ENCODE measurements at regions not wholly inside any gene's neighbourhood (a gene's known extent, or its start where the extent isn't known, plus 50 kb on each side); places are given as distances from the start of the nearest gene placed in this dataset.

DNA sequence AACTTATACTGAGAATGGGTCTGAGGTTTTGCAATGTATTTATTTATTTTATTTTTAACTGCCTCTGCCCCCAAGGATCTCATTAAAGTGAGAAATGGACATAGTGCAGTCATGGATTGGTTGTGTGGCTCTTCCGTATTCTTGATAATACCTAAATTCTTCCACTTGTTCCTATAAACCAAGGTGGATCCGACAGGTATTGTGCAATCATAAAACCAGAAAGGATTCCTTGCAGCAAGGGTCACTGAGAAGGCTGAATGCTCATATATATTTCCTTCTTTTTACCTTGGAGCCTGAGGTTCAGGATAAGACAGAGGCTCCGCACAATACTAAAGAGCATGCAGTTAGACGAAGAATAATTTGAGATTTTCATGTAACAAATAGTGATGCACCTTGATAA, 826.0 kb upstream of the SOX11 start:
- TF ChIP-seq, protein P1, sequence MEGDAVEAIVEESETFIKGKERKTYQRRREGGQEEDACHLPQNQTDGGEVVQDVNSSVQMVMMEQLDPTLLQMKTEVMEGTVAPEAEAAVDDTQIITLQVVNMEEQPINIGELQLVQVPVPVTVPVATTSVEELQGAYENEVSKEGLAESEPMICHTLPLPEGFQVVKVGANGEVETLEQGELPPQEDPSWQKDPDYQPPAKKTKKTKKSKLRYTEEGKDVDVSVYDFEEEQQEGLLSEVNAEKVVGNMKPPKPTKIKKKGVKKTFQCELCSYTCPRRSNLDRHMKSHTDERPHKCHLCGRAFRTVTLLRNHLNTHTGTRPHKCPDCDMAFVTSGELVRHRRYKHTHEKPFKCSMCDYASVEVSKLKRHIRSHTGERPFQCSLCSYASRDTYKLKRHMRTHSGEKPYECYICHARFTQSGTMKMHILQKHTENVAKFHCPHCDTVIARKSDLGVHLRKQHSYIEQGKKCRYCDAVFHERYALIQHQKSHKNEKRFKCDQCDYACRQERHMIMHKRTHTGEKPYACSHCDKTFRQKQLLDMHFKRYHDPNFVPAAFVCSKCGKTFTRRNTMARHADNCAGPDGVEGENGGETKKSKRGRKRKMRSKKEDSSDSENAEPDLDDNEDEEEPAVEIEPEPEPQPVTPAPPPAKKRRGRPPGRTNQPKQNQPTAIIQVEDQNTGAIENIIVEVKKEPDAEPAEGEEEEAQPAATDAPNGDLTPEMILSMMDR (IDR thresholded peaks at IDR 0.05; ENCODE audit: insufficient read depth, low read length, missing control alignments): no peak
- ChIA-PET CTCF (no interaction called here), POLR2A (no interaction called here)
- no peak overlapping the region for H3K4me3 ChIP-seq (ENCODE audit: low read depth, low read length)
- no peak for DNase-seq (ENCODE audit: low read depth, low spot score)

DNA sequence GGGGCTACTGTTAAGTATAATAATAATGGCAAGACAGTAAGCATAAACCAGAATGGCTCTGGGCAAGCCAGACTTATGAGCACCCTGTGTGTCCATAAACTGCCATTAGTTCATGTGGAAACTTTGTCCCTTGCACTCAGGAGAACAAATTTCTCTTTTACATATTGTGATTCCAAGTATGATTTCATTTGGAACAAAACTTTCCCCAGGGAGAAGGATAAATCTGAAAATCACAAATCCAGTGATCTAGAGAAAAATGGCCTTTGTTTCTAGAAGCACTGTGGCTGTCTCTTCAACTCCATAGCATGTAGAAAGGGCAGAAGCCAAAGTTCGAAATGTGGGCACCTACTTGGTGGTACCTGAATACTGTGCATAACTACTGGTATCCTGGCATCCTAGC, 823.7 kb upstream of the SOX11 start:
- TF ChIP-seq, protein P1 (IDR thresholded peaks at IDR 0.05; ENCODE audit: insufficient read depth, low read length, missing control alignments): no peak
- no peak overlapping the region for H3K4me3 ChIP-seq (ENCODE audit: low read depth, low read length)
- ChIA-PET CTCF (no interaction called here), POLR2A (no interaction called here)
- DNase-seq (ENCODE audit: low read depth, low spot score): no peak

DNA sequence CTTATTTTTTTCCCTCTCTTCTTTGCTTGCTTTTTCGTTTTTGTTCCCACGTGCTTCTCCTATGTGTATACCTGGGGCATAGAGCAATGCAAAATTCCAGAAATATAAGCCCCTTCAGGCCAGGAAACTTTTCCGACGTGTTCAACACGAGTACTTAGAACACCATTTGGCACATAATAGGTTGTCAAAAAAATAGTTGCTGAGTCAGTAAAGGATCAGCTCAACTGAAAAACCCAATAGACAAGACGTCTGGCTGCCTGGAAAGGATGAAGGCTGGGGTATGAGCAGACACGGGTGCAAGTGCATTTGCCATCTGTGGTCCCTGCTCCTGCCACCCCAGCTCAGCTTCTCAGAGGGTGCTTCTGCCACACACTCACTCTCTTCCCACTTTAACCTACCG, 823.0 kb upstream of the SOX11 start:
- POLR2A ChIA-PET: no interaction called here
- no peak for DNase-seq (ENCODE audit: low read depth, low spot score)
- CTCF ChIA-PET: no interaction called here
- no peak overlapping the region for H3K4me3 ChIP-seq (ENCODE audit: low read depth, low read length)
- TF ChIP-seq, protein P1 (IDR thresholded peaks at IDR 0.05; ENCODE audit: insufficient read depth, low read length, missing control alignments): no peak

DNA sequence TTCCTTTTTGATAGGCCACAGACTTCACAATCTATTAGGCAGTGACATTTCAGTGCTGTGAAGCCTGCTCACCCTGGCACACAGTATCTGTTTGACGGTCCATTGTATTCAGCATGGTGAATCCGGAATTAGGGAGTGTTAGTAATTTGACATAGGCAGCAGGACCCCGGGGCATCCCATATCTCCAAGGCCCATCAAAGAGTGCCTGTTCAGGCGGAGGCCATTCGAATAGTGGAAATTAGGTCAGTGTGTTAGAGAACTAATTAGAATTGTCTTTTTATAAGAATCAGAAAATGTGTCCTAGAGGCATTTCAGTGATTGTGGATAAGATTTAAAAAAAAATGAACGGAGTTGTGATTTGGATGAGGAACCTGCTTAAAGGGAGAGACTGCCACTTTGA, 818.8 kb upstream of the SOX11 start:
- H3K4me3 ChIP-seq (ENCODE audit: low read depth, low read length): no peak overlapping the region
- no peak for DNase-seq (ENCODE audit: low read depth, low spot score)
- ChIA-PET POLR2A (no interaction called here), CTCF (no interaction called here)
- TF ChIP-seq, protein P1 (IDR thresholded peaks at IDR 0.05; ENCODE audit: insufficient read depth, low read length, missing control alignments): no peak

DNA sequence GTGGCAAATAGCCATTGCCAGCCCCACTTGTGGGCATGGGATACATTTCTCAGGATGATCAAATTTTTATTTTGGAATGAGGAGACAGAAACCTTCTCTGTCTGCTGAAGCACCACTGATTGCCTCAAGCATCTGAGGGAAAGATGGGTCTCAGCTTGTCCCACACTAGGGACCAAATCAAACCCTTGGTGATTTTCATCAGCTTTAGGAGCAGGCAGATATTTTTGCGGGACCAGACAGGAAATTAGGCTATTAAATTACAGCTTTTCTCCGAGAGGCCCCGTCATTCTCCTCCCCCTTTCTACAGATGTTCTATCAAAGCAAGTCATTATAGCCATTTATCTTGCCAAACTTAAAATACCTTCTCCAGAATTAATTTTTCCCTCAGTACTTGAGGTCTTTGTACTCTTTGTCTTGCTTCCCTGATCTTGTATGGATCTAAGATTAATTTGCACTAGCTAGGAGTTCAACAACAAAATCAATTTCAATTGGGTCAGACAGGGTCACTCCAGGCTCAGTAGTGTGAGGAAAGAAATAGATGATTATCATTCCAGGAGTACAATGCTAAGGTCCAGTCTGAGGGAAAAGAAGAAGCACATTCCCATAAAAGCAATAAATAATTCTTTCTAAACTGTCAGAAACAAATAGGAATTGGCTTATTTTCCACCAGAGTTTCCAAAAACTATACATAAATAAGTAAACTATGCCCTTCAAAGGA, 818.1 kb upstream of the SOX11 start:
- H3K4me3 ChIP-seq (ENCODE audit: low read depth, low read length): no peak overlapping the region
- CTCF ChIA-PET: no interaction called here
- DNase-seq (ENCODE audit: low read depth, low spot score): no peak
- POLR2A ChIA-PET: no interaction called here
- TF ChIP-seq, protein P1 (IDR thresholded peaks at IDR 0.05; ENCODE audit: insufficient read depth, low read length, missing control alignments): no peak

DNA sequence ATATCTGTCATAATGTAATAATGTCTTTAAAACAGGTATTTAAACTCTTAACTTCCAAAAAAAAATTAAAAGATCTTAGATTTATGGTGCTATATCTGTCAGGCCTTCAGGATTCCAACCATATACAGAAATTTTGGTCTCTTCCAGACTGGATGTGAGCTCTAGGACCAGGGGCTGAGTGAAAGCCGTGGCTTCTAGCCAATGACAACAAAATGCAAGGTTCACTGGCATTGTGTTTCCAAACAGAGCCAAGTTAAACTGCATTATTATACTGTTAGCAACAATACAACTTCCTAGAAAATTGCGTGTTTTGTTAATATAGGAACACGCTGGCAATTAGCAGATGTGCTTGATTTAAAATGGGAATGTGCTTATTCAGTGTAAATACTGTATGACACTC, 809.8 kb upstream of the SOX11 start:
- TF ChIP-seq, protein P1 (IDR thresholded peaks at IDR 0.05; ENCODE audit: insufficient read depth, low read length, missing control alignments): no peak
- CTCF ChIA-PET: no interaction called here

More for the DNA sequence above, 809.8 kb upstream of the SOX11 start:
- POLR2A ChIA-PET: no interaction called here
- DNase-seq (ENCODE audit: low read depth, low spot score): no peak
- H3K4me3 ChIP-seq (ENCODE audit: low read depth, low read length): no peak overlapping the region

Measured in AG04449 (cell line).